PFSK-1 (cell line): ENCODE measurements at regions not wholly inside any gene's neighbourhood (a gene's known extent, or its start where the extent isn't known, plus 50 kb on each side); places are given as distances from the start of the nearest gene placed in this dataset.

Experiments
- FOXP2 ChIP-seq: optimal IDR thresholded peaks from 2 replicates; pipeline ENCODE3; 2011; ENCODE audit warnings: borderline replicate concordance, control low read depth, inconsistent platforms; ENCODE audit not compliant: insufficient read depth; ENCODE audit errors: extremely low read length, extremely low read depth
- POLR2AphosphoS5 ChIP-seq: IDR thresholded peaks from 2 replicates; pipeline ENCODE4 v1.6.1; 2012; ENCODE audit warnings: low read depth, mild to moderate bottlenecking, control low read depth, low read length, moderate library complexity
- SIN3A ChIP-seq: IDR thresholded peaks from 2 replicates; pipeline ENCODE4 v1.6.1; 2012; ENCODE audit warnings: mild to moderate bottlenecking, low read length, moderate library complexity, borderline replicate concordance; ENCODE audit not compliant: insufficient read depth
- TAF1 ChIP-seq: IDR thresholded peaks from 2 replicates; pipeline ENCODE4 v1.6.1; 2012; ENCODE audit warnings: low read length, control low read depth, borderline replicate concordance; ENCODE audit not compliant: insufficient read depth
- TF ChIP-seq, protein P1 (sequence below), 2 experiments: IDR thresholded peaks; 2 replicates each; pipeline versions ENCODE4 v1.6.1 to v1.8.0; 2011 to 2012; ENCODE audit warnings: low read depth in 2 of 2, low read length in 2 of 2, control low read depth in 1 of 2, inconsistent platforms in 1 of 2, mild to moderate bottlenecking in 1 of 2, moderate library complexity in 1 of 2; ENCODE audit not compliant: insufficient read depth in 1 of 2

DNA sequence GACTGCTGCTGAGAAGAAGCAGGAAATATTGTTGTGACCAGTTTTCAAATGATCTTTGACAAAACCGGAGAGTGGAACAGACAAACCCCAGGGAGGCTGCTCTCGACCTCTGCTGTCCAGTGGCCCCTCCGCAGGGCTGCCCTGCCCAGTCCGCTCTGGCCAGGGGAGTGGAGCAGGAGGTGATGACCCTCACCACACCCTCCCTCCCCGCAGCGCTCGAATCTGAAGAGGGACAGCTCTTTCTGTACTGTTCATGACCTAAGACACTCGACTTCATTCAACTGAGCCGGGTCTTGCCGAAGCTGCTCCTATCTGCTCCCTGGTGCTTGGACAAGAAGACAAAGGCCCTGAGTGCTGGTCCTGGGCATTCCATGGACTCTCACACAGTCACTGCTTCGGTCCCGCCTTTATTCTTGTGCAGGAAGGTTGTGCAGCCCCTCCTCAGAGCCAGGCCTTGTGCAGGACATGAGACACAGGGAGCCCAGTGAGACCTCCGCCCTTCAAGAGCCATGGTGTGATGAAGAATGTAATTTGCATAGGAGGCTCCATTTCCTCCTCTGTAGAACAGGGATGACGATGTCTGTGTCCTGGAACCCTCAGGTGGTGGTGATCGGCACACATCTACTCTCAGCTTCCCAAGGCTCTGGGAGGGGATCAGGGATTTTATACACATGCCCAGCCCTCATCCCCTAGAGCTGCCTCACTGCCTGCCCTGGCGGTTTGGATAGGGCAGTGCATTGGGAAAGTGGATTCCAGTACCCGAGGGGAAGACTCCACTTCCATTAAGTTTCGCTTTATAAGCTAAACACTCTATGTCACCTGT, 97.1 kb upstream of the PRR20G start:
- TF ChIP-seq FOXP2 = no peak
- TF ChIP-seq SIN3A = no peak
- TF ChIP-seq, protein P1, sequence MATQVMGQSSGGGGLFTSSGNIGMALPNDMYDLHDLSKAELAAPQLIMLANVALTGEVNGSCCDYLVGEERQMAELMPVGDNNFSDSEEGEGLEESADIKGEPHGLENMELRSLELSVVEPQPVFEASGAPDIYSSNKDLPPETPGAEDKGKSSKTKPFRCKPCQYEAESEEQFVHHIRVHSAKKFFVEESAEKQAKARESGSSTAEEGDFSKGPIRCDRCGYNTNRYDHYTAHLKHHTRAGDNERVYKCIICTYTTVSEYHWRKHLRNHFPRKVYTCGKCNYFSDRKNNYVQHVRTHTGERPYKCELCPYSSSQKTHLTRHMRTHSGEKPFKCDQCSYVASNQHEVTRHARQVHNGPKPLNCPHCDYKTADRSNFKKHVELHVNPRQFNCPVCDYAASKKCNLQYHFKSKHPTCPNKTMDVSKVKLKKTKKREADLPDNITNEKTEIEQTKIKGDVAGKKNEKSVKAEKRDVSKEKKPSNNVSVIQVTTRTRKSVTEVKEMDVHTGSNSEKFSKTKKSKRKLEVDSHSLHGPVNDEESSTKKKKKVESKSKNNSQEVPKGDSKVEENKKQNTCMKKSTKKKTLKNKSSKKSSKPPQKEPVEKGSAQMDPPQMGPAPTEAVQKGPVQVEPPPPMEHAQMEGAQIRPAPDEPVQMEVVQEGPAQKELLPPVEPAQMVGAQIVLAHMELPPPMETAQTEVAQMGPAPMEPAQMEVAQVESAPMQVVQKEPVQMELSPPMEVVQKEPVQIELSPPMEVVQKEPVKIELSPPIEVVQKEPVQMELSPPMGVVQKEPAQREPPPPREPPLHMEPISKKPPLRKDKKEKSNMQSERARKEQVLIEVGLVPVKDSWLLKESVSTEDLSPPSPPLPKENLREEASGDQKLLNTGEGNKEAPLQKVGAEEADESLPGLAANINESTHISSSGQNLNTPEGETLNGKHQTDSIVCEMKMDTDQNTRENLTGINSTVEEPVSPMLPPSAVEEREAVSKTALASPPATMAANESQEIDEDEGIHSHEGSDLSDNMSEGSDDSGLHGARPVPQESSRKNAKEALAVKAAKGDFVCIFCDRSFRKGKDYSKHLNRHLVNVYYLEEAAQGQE (IDR thresholded peaks at IDR 0.05; ENCODE audit: insufficient read depth in 1 of 2, low read depth in 2 of 2, low read length in 2 of 2) = no peak
- TF ChIP-seq POLR2AphosphoS5 = no peak
- no peak for TF ChIP-seq TAF1

DNA sequence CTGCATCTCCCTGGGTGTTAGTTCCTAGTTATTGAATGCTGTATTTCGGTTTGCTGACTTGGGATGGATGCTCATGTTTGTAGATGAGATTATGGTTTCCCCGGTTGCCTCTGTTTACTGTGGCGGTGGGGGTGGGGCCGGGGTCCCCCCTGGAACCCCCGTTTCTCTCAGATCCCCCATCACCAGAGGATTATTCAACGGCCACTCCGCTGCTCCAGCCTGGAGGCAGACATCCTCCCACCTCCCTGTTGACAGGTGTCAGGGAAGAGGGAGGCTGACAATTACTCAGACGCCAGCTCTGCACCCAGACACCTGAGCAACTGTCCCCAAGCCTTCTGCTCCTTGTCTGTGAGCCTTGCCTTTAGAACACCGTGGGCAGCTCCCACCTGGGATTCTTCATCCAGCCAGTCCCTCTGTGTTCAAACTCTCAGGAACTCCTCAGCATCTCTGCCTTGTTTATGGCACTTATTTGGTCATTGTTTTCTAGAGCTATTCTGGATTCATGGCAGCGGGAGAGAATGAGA, 95.9 kb upstream of the PRR20G start:
- TF ChIP-seq, protein P1 (IDR thresholded peaks at IDR 0.05; ENCODE audit: insufficient read depth in 1 of 2, low read depth in 2 of 2, low read length in 2 of 2) = no peak
- no peak for TF ChIP-seq FOXP2

DNA sequence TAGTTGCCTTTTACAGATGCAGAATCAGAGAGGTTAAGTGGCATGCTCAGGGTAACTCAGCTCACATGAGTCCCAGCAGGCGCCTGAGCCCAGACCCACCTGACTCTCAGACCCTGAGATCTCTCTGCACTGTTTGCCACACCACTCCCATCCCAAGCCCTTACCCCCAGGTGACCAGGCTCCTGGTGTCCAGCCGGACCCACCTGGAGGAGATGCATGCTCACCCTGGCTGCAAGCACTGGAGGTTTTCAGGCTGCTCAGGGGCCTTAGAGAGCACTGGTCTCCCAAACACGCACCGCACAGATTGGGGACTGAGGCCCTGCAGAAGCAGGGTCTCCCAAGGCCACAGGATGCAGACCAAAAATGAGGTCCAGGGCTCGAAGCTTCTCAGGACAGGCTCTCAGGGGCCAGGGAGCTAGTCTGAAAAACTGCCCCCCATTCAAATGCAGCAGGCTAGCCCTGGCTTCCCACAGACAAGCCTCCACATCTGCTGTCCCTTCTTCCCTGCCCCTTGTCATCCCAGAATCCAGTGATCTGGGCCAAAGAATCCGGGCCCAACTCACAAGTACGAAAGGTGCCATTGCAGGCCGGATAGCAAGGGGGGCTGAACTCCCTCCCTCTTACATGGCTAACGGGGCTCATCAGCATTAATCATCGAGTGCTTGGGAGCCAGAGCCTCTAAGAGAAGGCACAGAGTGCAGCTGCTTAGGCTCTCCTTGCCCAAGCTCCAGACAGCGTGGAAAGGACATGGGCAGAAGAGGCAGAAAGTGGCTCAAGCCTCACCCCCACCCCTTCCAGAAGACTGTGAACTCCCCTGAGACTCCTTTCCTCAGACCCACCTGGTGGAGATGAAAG, 90.2 kb upstream of the PRR20G start:
- TF ChIP-seq SIN3A (no peak), POLR2AphosphoS5 (no peak), FOXP2 (no peak), TAF1 (no peak)
- TF ChIP-seq, protein P1 (IDR thresholded peaks at IDR 0.05; ENCODE audit: insufficient read depth in 1 of 2, low read depth in 2 of 2, low read length in 2 of 2) = no peak

DNA sequence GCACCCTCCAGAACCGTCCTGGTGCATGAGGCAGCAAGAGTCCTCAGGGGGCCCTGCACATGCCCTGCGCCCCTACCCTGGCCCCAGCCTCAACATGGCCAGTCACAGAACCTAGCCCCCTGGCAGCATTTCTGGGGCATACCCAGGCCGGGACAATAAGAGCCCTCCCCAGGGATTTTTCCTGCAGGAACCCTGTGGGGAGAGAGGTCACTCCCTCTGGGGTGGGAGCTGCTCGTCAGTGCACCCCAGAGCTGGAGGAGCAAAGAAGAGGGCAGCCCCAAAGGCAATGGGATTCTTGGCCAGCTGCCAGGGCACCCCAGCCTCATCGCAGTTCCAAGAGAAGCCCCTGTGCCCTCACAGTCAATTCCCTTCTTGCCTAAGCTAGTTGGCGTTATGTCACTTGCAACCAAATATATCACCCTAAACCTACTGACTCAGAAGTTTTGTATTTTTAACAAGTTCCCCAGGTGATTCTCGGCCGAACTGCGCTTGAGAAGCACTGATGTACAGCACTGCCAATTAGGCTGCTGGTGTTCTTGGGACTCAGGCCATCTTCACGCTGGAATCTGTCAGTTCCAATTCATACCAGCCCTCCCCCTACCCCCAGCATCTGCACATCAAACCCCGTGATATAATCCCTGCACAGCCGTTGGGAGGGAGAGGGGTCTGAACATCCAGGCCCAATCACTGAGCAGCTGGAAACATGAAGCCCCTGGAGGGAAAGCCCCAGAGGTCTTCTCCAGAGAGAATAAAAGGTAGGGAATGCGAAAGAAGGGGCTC, 87.5 kb upstream of the PRR20G start:
- no peak for TF ChIP-seq TAF1
- TF ChIP-seq SIN3A = no peak
- no peak for TF ChIP-seq POLR2AphosphoS5
- TF ChIP-seq, protein P1 (IDR thresholded peaks at IDR 0.05; ENCODE audit: insufficient read depth in 1 of 2, low read depth in 2 of 2, low read length in 2 of 2) = no peak
- TF ChIP-seq FOXP2 = no peak
